Ishikawa (cell line): ENCODE measurements at regions not wholly inside any gene's neighbourhood (a gene's known extent, or its start where the extent isn't known, plus 50 kb on each side); places are given as distances from the start of the nearest gene placed in this dataset.

Experiments
- CEBPB ChIP-seq: IDR thresholded peaks from 2 replicates; pipeline ENCODE4 v1.6.1; 2012
- CREB1 ChIP-seq: IDR thresholded peaks from 2 replicates; pipeline ENCODE4 v1.6.1; 2012; ENCODE audit warnings: low read depth
- EGR1 ChIP-seq: IDR thresholded peaks from 2 replicates; pipeline ENCODE4 v1.6.1; 2012
- EP300 ChIP-seq: IDR thresholded peaks from 2 replicates; pipeline ENCODE4 v1.6.1; 2012; ENCODE audit warnings: borderline replicate concordance
- FOXM1 ChIP-seq: IDR thresholded peaks from 2 replicates; pipeline ENCODE4 v1.6.1; 2012; ENCODE audit warnings: low read depth, borderline replicate concordance
- NFIC ChIP-seq: IDR thresholded peaks from 2 replicates; pipeline ENCODE4 v1.6.1; 2012
- RAD21 ChIP-seq: IDR thresholded peaks from 2 replicates; pipeline ENCODE4 v1.6.1; 2012; ENCODE audit warnings: low read depth
- TAF1 ChIP-seq: IDR thresholded peaks from 2 replicates; pipeline ENCODE4 v1.6.1; 2012; ENCODE audit warnings: low read depth, mild to moderate bottlenecking
- TCF12 ChIP-seq: IDR thresholded peaks from 2 replicates; pipeline ENCODE4 v1.6.1; 2012; ENCODE audit warnings: low read depth
- TEAD4 ChIP-seq: IDR thresholded peaks from 2 replicates; pipeline ENCODE4 v1.6.1; 2012
- YY1 ChIP-seq: IDR thresholded peaks from 2 replicates; pipeline ENCODE4 v1.6.1; 2012; ENCODE audit warnings: low read depth
- ZBTB7A ChIP-seq: IDR thresholded peaks from 2 replicates; pipeline ENCODE4 v1.6.1; 2012; ENCODE audit warnings: low read depth
- TF ChIP-seq, protein P1 (sequence below): IDR thresholded peaks from 2 replicates; pipeline ENCODE4 v1.6.1; 2012
- TF ChIP-seq, protein P2 (sequence below): IDR thresholded peaks from 2 replicates; pipeline ENCODE4 v1.6.1; 2012
- TF ChIP-seq, protein P3 (sequence below): IDR thresholded peaks from 2 replicates; pipeline ENCODE4 v1.6.1; 2012; ENCODE audit warnings: low read depth, mild to moderate bottlenecking

DNA sequence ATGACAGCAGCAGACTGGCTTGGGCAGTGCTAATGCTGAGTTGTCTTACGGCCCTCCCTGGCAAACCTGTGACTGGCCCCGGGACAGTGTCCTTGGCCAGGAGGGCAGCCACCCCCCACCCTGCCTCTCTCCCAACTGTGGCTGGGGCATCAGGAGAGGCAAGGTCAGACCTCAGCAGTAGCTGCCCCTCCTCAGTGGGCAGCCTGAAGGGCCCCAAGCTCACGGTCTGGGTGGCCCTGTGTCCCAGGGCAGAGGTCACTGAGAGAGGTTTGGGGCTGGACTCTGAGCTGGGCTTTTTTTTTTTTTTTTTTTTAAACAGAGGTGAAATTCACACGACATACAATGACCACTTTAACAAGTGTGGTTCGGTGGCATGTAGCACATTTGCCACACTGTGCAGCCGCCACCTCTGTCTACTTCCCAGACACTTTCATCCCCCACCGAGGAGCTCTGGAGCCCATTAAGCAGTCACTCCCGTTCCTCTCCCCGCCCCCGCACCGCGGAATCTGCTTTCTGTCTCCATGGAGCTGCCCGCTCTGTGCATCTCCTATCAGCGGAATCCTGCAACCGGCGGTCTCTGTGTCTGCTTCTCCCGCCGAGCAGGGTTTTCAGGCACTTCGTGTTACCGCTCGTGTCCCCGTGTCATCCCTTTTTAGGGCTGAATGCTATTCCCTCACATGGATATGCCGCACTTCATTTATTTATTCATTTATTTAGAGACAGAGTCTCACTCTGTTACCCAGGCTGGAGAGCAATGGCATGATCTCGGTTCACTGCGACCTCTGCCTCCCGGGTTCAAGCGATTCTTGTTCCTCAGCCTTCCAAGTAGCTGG, 67.9 kb upstream of the GATA5 start:
- no peak for TF ChIP-seq CEBPB
- no peak for TF ChIP-seq TAF1
- no peak for TF ChIP-seq ZBTB7A
- TF ChIP-seq, protein P1, sequence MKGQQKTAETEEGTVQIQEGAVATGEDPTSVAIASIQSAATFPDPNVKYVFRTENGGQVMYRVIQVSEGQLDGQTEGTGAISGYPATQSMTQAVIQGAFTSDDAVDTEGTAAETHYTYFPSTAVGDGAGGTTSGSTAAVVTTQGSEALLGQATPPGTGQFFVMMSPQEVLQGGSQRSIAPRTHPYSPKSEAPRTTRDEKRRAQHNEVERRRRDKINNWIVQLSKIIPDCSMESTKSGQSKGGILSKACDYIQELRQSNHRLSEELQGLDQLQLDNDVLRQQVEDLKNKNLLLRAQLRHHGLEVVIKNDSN, result no peak
- no peak for TF ChIP-seq EGR1
- TF ChIP-seq EP300, result no peak

DNA sequence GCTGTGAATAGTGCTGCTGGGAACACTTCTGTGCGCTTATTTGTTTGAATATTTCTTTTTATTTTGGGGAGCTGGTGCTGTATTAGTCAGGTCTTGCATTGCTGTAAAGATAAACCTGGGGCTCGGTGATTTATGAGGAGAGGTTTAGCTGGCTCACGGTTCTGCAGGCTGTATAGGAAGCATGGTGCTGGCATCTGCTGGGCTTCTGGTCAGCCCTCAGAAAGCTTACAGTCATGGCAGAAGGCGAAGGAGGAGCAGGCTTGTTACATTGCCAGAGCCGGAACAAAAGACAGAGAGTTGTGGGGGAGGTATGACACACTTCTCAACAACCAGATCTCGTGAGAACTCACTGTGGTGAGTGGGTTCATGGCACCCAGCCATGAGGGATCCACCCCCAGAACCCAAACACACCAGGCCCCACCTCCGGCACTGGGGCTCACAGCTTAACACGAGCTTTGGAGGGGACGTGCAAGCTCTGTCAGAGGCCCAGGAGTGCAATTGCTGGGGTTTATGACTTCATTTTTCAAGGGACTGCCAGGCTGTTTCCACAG, 68.8 kb upstream of the GATA5 start:
- TF ChIP-seq CREB1, result no peak
- no peak for TF ChIP-seq CEBPB

DNA sequence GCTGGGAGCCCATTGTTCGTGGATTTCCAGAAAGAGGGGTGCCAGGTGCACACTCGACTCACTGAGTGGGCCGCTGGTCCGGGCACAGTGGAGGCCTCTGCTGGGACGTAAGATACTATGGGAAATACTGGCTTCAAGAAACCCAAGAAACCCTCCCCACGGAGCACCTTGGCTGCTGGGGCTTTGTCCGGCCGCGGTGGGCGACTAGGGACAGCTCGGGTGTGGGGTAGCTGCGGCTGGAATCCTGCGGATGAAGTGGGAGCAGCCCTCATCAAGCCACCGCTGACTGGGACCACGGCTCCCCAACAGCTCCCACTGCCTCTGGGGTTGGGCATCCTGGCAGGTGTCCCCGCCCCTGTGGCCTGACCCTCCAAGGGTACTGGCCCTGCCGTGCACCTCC, 69.5 kb upstream of the GATA5 start:
- TF ChIP-seq CREB1, result no peak
- no peak for TF ChIP-seq ZBTB7A
- no peak for TF ChIP-seq EP300
- TF ChIP-seq TAF1, result no peak
- TF ChIP-seq NFIC, result no peak
- no peak for TF ChIP-seq CEBPB
- no peak for TF ChIP-seq FOXM1
- TF ChIP-seq, protein P2, sequence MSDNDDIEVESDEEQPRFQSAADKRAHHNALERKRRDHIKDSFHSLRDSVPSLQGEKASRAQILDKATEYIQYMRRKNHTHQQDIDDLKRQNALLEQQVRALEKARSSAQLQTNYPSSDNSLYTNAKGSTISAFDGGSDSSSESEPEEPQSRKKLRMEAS, result no peak
- TF ChIP-seq, protein P3, sequence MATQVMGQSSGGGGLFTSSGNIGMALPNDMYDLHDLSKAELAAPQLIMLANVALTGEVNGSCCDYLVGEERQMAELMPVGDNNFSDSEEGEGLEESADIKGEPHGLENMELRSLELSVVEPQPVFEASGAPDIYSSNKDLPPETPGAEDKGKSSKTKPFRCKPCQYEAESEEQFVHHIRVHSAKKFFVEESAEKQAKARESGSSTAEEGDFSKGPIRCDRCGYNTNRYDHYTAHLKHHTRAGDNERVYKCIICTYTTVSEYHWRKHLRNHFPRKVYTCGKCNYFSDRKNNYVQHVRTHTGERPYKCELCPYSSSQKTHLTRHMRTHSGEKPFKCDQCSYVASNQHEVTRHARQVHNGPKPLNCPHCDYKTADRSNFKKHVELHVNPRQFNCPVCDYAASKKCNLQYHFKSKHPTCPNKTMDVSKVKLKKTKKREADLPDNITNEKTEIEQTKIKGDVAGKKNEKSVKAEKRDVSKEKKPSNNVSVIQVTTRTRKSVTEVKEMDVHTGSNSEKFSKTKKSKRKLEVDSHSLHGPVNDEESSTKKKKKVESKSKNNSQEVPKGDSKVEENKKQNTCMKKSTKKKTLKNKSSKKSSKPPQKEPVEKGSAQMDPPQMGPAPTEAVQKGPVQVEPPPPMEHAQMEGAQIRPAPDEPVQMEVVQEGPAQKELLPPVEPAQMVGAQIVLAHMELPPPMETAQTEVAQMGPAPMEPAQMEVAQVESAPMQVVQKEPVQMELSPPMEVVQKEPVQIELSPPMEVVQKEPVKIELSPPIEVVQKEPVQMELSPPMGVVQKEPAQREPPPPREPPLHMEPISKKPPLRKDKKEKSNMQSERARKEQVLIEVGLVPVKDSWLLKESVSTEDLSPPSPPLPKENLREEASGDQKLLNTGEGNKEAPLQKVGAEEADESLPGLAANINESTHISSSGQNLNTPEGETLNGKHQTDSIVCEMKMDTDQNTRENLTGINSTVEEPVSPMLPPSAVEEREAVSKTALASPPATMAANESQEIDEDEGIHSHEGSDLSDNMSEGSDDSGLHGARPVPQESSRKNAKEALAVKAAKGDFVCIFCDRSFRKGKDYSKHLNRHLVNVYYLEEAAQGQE, result no peak
- no peak for TF ChIP-seq TEAD4
- TF ChIP-seq RAD21, result no peak
- TF ChIP-seq, protein P1, result no peak
- no peak for TF ChIP-seq TCF12
- TF ChIP-seq YY1, result no peak

DNA sequence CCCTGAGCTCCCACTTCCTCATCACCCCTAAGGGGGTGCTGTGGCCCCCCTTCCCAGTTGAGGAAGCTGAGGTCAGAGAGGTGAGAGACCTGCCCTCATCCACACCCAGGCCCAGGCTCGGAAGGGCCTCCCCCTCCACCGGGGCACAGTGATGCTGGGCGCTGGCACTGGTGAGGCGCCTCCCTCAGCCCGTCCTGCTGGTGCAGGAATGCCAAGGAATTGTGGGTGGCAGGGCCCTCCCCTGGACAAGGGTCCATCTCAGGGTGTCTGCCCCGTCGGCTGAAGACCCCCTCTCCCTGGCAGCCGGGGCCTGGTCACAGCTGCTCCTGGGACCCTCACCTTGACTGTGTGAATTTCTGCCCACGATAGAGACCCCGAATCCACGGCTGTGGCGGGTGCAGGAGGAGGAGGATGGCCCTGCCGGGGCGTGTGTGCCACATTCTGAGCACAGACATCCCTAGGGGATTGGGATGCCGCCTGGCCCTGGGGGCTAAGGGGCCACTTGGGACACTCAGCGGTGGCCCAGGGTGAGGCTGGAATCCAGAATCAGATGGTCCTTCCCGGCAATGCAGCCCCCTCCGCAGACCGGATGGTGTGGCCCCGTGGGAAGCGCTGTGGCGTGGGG, 70.2 kb upstream of the GATA5 start:
- TF ChIP-seq ZBTB7A (no peak), FOXM1 (no peak), EP300 (no peak), NFIC (no peak)
- TF ChIP-seq, protein P1, result no peak

DNA sequence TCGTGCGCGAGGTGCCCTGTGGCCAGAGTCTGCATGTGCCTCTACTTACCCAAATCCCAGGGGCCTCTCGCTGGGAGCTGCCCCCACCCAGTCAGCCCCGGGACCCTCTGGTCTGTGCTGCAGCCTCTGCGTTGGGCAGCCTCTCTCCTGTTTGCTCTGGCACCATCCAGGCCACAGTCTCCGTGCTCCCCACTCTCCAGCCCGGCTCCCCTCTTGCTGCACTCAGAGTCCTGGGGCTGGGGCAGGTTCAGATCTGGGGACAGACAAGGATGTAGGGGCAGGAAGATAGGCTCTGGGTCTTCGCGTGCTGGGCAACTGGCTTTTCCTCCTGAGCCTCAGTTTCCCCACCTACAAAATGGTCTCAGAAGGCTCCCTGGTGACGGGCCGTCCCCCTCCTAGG, 70.8 kb upstream of the GATA5 start:
- TF ChIP-seq CREB1 (no peak), YY1 (no peak), NFIC (no peak), ZBTB7A (no peak), TAF1 (no peak), EGR1 (no peak), RAD21 (no peak), CEBPB (no peak), TCF12 (no peak), TEAD4 (no peak), FOXM1 (no peak), EP300 (no peak)
- TF ChIP-seq, protein P2, result no peak
- TF ChIP-seq, protein P3, result no peak
- TF ChIP-seq, protein P1, result no peak
